HL-60 (cell line): ENCODE measurements at regions not wholly inside any gene's neighbourhood (a gene's known extent, or its start where the extent isn't known, plus 50 kb on each side); places are given as distances from the start of the nearest gene placed in this dataset.

Experiments used
- DNase-seq, 2 experiments: peaks; one replicate each; pipeline ENCODE4 v3.0.0-alpha.2; 2010 to 2020; ENCODE audit warnings: low read depth in 1 of 2, low spot score in 1 of 2
- H3K27ac ChIP-seq: fragments of 250-450 bp; sonication (Bioruptor Pico); replicated peaks from 2 replicates; pipeline ENCODE4 v1.5.1; 2020; ENCODE audit warnings: mild to moderate bottlenecking, moderate library complexity
- H3K27me3 ChIP-seq: fragments of 250-450 bp; sonication (Bioruptor Pico); 2 replicates; pipeline ENCODE4 v1.5.1; 2021; ENCODE audit warnings: mild to moderate bottlenecking, moderate library complexity; ENCODE audit not compliant: insufficient read depth, poor library complexity, severe bottlenecking
- H3K4me3 ChIP-seq: replicated peaks from 2 replicates; pipeline ENCODE4 v1.5.1; 2011; ENCODE audit warnings: mild to moderate bottlenecking, control low read depth, low read length; ENCODE audit not compliant: insufficient read depth
- CTCF ChIP-seq: IDR thresholded peaks from one replicate; pipeline ENCODE4 v1.5.1; 2011; ENCODE audit warnings: low read length, control low read depth, inconsistent platforms; ENCODE audit not compliant: insufficient read depth
- GABPA ChIP-seq: IDR thresholded peaks from 2 replicates; pipeline ENCODE4 v1.6.1; 2012; ENCODE audit warnings: low read depth
- POLR2AphosphoS5 ChIP-seq: IDR thresholded peaks from 2 replicates; pipeline ENCODE4 v1.6.1; 2012; ENCODE audit warnings: low read depth
- SPI1 ChIP-seq: IDR thresholded peaks from 2 replicates; pipeline ENCODE4 v1.6.1; 2012; ENCODE audit warnings: low read depth, mild to moderate bottlenecking, borderline replicate concordance
- TF ChIP-seq, protein P1 (sequence below): IDR thresholded peaks from 2 replicates; pipeline ENCODE4 v1.6.1; 2012; ENCODE audit warnings: low read depth; ENCODE audit not compliant: insufficient replicate concordance

GRCh38 chr3:159625594-159625993 lies 363.0 kb upstream of the IL12A start:
- no peaks in the 10 kb centered on the region for H3K27me3 ChIP-seq
- H3K4me3 ChIP-seq, result no peak overlapping the region
- H3K27ac ChIP-seq, result no peak overlapping the region
- TF ChIP-seq SPI1 (no peak), GABPA (no peak), CTCF (no peak), POLR2AphosphoS5 (no peak)
- TF ChIP-seq, protein P1, sequence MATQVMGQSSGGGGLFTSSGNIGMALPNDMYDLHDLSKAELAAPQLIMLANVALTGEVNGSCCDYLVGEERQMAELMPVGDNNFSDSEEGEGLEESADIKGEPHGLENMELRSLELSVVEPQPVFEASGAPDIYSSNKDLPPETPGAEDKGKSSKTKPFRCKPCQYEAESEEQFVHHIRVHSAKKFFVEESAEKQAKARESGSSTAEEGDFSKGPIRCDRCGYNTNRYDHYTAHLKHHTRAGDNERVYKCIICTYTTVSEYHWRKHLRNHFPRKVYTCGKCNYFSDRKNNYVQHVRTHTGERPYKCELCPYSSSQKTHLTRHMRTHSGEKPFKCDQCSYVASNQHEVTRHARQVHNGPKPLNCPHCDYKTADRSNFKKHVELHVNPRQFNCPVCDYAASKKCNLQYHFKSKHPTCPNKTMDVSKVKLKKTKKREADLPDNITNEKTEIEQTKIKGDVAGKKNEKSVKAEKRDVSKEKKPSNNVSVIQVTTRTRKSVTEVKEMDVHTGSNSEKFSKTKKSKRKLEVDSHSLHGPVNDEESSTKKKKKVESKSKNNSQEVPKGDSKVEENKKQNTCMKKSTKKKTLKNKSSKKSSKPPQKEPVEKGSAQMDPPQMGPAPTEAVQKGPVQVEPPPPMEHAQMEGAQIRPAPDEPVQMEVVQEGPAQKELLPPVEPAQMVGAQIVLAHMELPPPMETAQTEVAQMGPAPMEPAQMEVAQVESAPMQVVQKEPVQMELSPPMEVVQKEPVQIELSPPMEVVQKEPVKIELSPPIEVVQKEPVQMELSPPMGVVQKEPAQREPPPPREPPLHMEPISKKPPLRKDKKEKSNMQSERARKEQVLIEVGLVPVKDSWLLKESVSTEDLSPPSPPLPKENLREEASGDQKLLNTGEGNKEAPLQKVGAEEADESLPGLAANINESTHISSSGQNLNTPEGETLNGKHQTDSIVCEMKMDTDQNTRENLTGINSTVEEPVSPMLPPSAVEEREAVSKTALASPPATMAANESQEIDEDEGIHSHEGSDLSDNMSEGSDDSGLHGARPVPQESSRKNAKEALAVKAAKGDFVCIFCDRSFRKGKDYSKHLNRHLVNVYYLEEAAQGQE, result no peak
- DNase-seq, result no peak

- H3K27ac ChIP-seq, result no peak overlapping the region
- no peak overlapping the region for H3K4me3 ChIP-seq
- TF ChIP-seq POLR2AphosphoS5 (no peak), SPI1 (no peak), GABPA (no peak), CTCF (no peak)
- TF ChIP-seq, protein P1, result no peak
- no peak for DNase-seq
- no peaks in the 10 kb centered on the region for H3K27me3 ChIP-seq
Observed at GRCh38 chr3:159626598-159626997, 362.0 kb upstream of the IL12A start.

GRCh38 chr3:159627229-159627628 lies 361.4 kb upstream of the IL12A start:
- DNase-seq, result no peak
- H3K4me3 ChIP-seq, result no peak overlapping the region
- H3K27me3 ChIP-seq, result no peaks in the 10 kb centered on the region
- TF ChIP-seq, protein P1, result no peak
- TF ChIP-seq SPI1, result no peak
- TF ChIP-seq POLR2AphosphoS5, result no peak
- TF ChIP-seq CTCF, result no peak
- TF ChIP-seq GABPA, result no peak
- H3K27ac ChIP-seq, result no peak overlapping the region
